ENCODE measurements at regions not wholly inside any gene's neighbourhood (a gene's known extent, or its start where the extent isn't known, plus 50 kb on each side); places are given as distances from the start of the nearest gene placed in this dataset.
"Not testable (repeated sequence)": the region's sequence is repeated elsewhere in the genome, so short reads cannot be mapped to it uniquely, and the experiment has no call there.

DNA sequence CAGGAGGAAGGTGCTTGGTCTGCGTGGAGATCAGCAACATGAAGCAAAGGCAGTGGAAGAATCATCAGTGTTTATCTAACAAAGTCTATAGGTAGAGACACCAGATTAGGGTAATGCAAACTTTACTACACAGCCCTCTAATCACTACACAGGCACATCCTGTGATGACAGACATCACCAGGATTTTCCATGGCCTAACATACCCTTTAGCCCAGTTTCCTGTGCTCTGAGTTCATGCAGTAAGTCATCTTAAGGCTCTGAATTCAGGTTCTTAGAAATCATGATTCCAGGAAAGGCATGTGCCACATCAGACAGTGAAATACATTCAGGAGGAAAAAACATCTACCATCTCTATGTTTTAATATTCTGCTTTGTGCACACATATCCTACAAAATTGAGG lies 708.5 kb upstream of the SLC8A1 start:
- no peak for DNase-seq (ENCODE audit: low spot score)

DNA sequence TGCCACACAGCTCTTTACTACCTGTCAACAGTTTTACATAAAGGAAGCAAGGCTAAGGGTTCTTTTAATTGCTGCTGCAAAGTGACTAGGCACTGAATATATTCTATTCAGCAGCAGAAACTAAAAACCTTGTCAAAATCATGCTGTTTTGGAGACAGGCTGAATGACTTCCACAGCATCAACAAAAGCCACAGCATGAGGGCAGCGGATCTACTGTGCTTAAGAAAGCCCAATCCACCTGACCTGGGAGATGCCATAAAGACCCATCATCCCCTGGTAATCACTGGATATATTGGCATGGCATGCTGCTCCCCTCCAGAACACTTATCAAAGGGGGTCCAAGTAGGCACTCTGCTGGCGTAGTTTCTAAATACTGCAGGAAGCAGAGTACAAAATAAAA lies 715.1 kb upstream of the SLC8A1 start:
- no peak for DNase-seq (ENCODE audit: low spot score)

DNA sequence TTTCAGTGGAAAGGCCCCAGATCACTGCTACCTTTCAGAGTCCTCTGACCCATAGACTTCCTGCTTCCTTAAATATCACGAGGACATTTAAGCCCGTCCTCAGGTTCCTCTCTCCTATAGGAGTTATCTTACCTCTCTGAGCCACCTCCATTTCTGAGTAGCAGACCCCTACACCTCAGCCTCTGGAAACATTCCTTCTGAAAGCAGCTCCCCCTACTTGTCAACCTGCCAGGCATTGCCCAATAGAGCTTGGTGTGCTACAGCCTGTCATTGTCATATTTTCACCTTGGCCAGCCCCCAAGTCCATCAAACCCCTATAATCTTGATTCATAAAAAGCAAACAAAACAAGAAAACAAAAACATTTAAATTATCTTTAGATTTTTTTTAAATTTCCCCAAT lies 717.9 kb upstream of the SLC8A1 start:
- no peak for DNase-seq (ENCODE audit: low spot score)

DNA sequence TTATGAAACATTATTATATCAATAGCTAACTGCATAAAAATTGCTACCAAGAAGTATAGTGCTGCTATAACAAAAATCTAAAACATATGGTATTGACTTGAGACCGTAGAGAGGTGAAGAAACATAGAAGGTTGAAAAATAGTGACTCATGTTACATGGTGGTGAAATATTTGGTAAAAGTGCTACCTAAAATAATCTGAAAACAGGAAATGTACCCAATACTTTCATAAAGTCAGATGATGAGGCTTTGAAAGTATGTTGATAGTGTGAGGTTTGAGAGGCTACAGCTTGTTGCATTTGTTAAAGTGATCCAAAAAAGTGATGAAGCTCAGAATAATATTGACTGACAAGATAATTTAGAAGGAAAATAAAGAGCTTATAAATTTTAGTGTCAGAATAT lies 718.7 kb upstream of the SLC8A1 start:
- no peak for DNase-seq (ENCODE audit: low spot score)

DNA sequence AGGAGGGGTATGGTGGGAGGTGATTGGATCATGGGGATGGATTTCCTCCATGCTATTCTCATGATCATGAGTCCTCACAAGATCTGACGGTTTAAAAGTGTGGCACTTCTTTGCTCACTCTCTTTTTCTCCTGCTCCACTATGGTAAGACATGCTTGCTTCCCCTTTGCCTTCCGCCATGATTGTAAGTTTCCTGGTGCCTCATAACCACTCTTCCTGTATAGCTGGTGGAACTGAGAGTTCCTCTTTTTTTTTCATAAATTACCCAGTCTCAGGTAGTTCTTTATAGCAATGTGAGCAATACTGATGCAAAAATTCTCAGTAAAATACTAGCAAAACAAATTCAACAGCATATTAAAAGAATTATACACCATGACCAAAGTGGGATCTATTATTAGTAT lies 728.5 kb upstream of the SLC8A1 start:
- DNase-seq (ENCODE audit: low spot score) = no peak

DNA sequence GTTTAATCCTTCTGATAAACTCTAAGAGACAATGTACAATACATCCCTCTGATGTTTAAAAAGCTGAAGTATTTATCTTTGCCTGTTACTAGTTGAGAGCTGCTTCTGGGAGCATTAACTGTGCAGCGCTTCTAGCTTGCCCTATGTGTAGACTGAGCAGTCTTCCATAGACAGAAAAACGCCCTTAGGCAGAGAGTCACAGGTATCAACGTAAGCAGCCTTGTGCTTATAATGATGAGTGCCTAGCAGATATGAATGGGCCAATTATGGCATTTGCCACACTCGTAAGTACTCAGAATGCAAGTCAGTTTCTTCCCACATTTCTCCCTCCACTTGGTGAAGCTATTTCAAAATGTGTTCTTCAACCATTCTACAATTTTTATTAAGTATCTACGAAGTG lies 731.1 kb upstream of the SLC8A1 start:
- DNase-seq (ENCODE audit: low spot score) = no peak

DNA sequence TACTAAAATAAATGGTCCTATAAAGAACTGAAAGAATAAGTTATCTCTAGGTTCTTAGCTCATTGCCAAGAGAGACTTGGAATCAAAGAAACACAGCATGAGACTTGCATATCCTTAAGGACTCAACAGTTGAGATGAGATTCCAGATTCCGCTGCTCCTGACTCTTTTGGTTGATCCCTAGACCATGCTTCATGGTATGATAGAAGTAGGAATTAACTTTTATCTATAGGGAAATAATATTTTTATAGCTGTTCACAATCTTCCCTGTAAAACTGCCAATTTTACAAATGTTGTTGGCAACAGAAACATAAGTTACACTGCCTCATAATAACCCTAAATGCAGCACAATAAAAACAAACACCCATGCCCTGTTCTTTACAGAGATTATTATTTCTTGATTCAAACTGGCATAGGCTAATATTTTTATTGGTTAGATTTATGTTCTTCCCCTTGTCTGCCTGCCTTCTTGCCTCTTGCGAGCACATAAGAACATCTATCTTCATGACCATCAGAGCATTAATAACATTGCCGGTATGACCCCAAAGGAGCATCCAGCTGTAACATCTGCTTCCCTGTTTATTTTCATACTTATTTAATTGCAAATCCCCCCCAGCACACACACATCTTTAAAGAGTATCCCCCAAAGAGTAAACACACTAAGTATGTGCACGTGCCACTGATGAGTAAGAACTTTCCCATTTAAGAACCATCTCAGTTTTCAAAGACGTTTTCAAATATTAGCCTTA lies 735.7 kb upstream of the SLC8A1 start:
- no peak for DNase-seq (ENCODE audit: low spot score)

DNA sequence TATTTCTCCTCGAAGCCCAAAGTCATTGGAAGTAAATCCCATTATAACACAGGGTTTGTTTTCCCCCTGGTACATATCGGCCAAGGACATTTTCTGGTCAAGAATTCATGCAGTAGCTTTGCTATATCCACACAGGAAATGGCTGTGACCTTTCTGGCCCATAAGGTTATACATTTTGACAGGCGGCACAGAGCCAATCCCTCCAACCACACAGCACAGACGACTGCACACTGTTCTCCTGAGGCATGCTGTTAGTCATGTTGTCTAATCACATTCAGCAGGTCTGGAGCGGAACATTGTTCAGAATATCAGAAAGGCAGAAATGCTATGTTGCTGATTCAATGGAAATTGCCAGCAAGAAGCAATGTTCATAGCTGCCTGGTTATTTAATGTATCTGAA lies 742.3 kb upstream of the SLC8A1 start:
- DNase-seq (ENCODE audit: low spot score) = no peak

DNA sequence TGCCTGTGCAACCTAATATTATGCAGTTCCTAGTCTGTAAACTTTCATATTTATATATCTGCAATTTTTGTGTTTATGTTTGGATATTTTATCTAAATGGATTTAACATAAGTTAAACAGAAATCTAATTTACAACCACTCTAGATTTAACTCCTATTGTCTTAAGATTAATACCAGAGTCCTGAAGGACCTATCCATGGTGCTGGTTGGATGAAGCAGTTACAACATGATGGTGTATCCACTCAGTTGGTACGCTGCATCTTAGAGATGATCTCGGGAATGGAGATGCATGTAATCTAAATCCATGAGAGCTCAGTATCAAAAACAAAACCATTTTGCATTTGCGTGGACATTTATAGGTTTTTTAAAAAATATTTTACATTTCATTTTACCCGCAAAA lies 745.9 kb upstream of the SLC8A1 start:
- no peak for DNase-seq (ENCODE audit: low spot score)

DNA sequence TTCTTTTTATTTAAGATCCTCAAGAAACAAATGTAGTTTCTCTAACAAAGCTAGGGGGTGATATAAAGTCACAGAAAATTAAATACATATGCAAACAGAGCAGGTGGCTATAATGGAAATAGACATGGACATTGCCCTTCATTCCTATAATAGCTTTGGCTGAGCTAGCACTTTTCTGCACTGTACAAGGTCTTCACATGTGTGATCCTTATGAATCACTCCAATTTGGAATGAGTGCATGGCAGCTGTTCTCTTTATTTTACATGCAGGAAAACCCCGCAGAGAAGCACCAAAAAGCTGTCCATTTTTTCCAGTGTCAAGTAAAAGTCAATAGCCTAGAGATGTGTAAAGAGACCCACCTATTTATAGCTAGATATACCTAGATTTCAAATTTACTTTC lies 747.4 kb upstream of the SLC8A1 start:
- no peak for DNase-seq (ENCODE audit: low spot score)

DNA sequence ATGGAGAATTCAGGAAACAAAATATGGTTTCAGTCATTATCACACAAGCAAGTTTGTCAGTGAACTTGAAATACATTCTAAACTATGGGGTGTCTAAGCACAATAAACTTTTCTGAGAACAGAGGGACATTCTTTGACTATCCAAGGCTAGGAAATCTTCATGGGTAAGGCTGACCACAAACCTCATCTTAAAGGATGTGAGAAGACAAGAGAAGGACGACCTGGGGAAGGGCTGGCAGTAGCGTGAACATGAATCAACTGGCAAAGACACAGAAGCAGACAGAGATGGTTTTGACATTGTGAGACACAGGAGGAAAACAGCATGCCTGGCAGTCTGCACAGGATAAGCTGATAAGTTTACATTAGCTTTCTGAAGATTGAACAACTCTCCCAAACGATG lies 752.4 kb upstream of the SLC8A1 start:
- DNase-seq (ENCODE audit: low spot score) = no peak

DNA sequence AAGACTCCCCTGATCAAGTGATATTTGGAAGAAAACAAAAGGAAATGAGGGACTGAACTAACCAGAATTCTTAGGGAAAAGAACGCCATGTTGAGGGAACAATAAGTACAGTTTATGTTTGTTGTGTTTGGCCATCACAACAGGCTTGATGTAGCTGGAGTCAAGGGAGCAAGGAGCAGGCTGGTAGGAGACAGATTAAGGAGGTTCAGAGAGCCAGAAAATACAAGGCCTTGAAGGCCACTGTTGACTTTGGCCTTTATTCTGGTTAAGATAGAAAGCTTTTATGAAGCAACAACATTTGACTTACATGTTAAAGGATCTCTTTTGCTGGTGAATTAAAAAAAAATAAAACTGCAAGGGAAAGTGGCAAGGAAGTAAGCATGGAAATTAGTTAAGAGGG lies 754.1 kb upstream of the SLC8A1 start:
- DNase-seq (ENCODE audit: low spot score) = no peak

DNA sequence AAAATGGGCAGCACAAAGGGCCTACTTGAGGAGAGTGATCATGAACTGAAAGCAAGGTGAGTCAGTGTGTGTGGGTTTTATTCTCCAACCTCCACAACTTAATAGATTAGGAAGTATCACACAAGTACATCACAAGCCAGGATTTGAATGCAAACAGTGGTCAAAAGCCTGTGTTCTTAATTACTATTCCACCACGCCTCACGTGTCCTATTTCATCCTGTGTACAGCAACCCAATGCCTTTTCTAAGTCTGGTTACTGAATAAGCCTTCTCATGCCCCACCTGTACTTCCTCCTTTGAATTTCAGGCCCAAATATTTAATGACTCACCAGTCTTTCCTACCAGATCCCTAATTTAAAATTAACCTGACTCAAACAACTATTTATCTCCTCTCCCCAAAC lies 755.7 kb upstream of the SLC8A1 start:
- no peak for DNase-seq (ENCODE audit: low spot score)

DNA sequence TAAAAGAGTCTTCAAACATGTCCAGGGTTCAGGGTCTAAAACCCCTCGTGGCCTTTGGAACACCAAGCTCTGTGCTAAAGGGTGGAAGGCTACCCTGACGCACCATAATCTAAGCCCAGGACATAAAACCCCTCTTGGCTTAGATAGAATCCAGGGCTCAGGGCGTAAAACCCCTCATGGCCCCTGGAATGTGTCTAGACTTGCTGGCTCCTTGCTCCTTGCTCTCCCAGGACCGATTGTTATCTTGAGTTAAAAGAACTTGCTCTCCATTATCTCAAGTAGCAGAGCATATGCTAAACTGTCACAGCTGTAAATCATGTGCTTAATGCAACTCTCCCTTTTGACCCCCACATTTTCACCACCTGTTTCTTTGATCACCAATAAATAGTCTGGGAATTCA lies 758.1 kb upstream of the SLC8A1 start:
- DNase-seq (ENCODE audit: low spot score) = not testable (repeated sequence)

DNA sequence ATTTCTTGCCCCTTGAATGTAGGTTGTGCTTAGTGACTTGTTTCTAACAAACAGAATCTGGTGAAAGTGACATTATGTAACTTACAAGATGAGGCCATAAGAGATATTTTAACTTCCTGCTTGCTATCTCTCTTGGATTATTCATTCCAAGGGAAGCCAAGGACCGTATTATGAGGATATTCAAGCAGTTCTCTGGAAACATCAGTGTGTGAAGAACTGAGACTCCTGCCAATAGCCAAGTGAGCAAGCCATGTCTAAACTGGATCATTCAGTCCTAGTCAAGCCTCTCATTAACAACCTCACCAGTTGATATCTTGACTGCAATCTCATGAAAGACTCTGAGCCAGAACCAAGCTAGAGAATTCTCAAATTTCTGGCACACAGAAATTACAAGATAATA lies 765.1 kb upstream of the SLC8A1 start:
- DNase-seq (ENCODE audit: low spot score) = no peak

DNA sequence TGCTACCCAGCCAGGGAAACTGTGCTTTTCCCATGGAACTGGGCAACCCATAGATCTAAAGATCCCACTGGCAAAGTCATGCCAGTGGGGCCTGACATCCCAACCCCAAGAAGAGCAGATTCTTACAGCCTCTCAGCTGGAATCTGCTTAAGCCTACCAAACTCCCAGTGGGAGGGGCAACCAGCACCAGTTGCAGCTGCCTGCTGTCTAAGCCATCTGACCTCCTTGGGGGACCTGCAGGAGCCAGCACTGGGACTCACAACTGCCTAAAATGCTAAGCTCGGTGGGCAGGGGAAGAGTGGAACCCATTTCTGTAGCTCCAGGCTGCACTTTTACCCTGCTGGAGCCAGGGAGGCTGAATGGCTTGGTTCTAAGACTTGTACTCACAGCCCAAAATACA lies 770.7 kb upstream of the SLC8A1 start:
- no peak for DNase-seq (ENCODE audit: low spot score)

DNA sequence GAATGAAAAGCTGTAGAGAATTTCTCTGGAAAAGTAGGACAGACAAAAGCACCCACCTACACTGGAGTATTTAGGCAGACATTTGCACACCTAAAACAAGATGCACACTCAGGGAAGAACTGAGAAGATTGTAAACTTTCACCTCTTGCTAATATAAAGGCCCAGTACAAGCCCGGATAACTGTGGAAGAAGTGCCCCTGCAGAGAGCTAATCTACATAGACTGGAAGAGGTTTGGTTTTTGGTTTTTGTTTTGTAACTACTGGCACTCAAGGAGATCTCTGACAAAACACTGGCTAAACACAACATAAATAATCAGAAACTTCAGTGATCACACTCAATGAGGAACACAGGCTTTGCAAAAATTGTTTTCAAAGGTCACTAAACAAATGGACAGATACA lies 782.2 kb upstream of the SLC8A1 start:
- DNase-seq (ENCODE audit: low spot score) = no peak

DNA sequence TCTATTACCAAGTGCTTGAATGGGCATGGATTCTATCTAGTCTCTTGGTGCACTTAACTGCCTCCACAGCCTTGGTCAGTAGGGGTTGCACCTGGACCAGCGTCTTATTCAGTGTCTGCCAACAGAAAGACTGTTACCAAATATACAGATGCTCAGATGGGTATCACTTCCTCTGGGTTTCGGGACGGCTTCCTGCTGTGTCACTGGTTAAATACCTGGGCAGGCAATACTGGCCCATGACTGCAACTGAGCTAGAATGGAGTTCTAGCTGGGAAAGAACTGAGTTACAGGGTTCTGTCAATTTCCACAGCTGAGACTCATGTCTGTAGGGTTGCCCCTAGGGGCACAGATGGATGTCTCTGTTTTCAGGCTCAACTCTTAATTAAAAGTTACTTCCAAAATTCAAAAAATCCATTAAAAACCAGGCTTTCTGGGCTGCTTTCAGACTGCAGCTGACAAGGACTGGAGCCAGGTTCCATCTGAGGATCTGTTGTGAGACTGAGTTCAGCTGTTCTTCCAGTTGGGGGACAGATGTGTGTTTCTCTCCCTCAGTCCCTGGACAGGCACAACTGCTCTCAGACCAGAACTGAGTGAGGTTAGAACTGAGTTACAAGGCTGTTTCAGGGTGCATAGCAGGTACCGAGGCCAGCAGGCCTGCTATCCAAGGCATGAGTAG lies 789.6 kb upstream of the SLC8A1 start:
- no peak for DNase-seq (ENCODE audit: low spot score)

DNA sequence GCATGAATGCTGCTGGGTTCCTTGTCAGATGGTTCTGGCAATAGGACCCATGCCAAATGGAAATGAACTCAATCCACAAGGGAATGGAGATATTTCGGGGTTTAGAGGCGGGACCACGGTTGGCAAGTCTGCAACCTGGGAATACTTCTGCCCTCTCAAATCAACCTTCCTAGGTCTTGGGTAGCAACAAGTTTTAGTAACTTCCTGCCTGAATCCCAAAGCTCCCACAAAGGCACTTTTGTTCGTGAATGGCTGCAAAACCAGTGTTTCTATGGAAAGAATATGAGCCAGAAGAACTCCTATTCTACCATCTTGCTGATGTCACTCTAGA lies 790.1 kb upstream of the SLC8A1 start:
- DNase-seq (ENCODE audit: low spot score) = no peak

DNA sequence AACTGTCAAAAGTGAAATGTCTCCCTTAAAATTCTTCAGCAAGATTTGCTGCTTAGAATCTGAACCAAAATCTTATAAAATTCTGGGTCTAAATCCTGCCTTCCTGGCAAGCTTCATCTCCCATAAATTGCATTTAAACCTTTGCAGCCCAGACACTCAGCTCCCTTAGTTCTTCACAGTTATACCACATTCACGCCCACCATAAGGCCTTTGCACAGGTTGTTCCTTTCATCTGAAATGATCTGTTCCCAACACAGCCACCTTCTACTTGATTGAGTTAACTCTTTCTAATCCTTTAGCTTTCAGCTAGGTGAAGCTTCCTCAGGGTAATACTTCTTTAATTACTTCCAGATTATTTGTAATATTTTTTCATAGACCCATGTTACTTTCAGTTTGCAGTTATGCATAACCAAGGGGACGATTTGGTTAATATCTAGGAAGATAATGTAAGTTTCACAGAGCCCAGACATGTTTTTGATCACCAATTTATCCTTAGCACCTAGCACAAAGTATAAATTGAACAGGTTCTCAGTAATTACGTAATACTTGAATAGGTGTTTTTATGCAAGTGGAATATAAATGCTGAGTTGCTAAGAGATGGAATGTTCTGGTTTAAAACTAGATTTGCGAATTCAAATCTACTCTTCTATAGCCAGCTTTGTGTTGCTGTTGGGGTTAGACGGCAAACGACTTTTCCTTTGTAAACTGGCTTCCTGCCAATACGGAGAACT lies 779.7 kb upstream of the PKDCC start:
- DNase-seq (ENCODE audit: low spot score) = no peak

DNA sequence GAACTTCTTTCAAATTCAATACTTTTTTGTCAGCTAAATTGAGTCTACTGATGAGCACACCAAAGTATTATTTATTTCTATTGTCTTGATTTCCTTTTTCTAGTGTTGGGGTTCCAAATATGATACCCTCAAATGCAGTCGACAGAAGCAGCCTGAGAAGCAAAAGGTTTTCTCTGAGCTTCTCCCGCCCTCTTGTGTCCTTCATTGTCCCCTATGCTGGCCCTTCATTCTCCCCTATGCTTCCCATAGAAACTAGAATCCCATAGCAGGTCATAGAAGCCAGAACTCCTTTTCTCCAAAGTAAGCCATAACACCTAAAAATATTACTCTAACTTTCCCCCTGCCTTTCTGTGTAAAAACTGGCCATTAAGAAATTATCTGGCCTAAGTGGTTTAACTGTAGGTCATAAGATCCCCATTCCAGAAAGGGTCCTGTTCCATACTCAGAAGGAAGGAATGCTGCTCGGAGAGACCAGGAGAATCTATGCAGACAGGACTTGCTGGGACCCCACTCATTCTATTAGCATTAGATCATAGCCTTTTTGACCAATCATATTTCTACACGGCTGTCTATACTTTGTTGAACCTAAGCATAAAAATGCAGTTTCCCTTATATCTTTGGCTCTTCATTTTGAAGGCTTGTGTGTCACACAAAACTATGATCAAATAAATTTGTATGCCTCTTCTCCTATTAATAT lies 764.6 kb upstream of the PKDCC start:
- no peak for DNase-seq (ENCODE audit: low spot score)

DNA sequence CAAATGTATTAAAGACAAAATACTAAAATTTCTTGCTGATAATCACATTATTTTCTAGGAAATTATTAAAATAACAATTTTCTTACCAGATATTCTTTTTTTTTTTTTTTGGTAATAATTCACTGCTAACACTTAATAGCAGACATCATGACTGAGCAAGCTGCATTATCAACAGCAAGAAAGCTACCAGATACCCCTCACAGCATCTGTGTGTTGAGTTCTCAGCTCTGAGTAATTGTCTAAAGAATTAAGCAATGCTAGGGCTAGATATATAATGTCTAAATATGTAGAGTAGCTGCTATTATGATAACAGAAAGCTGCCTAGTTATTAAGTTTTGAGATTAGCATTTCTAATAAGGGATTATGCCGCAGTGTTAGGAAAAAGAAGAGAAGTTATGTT lies 754.3 kb upstream of the PKDCC start:
- DNase-seq (ENCODE audit: low spot score) = no peak

DNA sequence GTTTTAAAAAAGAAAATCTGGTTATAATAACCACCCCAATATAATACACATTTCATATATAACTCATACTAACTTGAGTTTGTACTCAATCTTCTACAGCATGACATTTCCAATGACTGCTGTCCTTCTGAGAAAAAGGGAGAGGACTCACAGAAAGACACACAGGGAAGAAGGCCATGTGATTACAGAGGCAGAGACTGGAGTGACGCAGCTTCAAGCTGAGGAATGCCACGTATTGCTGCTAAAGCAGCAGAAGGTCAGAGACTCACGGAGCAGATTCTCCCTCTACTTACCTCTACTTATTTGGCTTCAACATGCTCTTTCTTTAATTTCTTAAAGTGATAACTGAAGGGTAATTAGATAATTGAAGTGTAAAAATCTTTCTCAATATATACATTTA lies 753.5 kb upstream of the PKDCC start:
- no peak for DNase-seq (ENCODE audit: low spot score)
